GM12872 (cell line): ENCODE measurements at regions not wholly inside any gene's neighbourhood (a gene's known extent, or its start where the extent isn't known, plus 50 kb on each side); places are given as distances from the start of the nearest gene placed in this dataset.

ENCODE experiments used
- TF ChIP-seq, protein P1 (sequence below): IDR thresholded peaks from 3 replicates; pipeline ENCODE4 v1.5.1; 2011; ENCODE audit warnings: low read depth, mild to moderate bottlenecking, low read length, moderate library complexity; ENCODE audit not compliant: insufficient read depth

DNA sequence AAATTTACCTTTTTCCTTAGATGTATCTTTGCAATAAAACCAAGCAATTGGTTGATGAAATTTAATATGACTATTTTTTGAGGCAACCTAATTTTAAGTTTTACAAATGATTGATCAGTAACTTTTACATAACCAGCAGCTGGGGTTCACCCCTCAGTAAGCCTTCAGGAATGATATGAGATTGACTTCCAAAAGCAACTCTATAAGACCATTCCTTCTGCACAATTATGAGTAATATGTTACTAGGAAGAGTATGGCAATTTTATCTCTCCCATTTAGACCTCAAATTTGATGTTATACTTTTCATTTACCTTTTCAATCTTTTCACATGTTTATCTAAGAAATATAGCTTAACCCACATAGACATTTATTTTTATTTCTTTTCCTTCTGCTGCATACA is 1546.3 kb downstream of the HACE1 start:
- TF ChIP-seq, protein P1, sequence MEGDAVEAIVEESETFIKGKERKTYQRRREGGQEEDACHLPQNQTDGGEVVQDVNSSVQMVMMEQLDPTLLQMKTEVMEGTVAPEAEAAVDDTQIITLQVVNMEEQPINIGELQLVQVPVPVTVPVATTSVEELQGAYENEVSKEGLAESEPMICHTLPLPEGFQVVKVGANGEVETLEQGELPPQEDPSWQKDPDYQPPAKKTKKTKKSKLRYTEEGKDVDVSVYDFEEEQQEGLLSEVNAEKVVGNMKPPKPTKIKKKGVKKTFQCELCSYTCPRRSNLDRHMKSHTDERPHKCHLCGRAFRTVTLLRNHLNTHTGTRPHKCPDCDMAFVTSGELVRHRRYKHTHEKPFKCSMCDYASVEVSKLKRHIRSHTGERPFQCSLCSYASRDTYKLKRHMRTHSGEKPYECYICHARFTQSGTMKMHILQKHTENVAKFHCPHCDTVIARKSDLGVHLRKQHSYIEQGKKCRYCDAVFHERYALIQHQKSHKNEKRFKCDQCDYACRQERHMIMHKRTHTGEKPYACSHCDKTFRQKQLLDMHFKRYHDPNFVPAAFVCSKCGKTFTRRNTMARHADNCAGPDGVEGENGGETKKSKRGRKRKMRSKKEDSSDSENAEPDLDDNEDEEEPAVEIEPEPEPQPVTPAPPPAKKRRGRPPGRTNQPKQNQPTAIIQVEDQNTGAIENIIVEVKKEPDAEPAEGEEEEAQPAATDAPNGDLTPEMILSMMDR = no peak

- TF ChIP-seq, protein P1 = no peak
Measured at GRCh38 chr6:103284835-103285234, 1574.9 kb downstream of the HACE1 start.

GRCh38 chr6:103280417-103280816 is 1579.3 kb downstream of the HACE1 start:
- TF ChIP-seq, protein P1 = no peak

- TF ChIP-seq, protein P1 = no peak
Measured at GRCh38 chr6:103277936-103278335, 1581.8 kb downstream of the HACE1 start.

GRCh38 chr6:103273048-103273447 is 1586.7 kb downstream of the HACE1 start:
- TF ChIP-seq, protein P1 = peak; percentile 12; the same call in 1 of the 3 replicates

DNA sequence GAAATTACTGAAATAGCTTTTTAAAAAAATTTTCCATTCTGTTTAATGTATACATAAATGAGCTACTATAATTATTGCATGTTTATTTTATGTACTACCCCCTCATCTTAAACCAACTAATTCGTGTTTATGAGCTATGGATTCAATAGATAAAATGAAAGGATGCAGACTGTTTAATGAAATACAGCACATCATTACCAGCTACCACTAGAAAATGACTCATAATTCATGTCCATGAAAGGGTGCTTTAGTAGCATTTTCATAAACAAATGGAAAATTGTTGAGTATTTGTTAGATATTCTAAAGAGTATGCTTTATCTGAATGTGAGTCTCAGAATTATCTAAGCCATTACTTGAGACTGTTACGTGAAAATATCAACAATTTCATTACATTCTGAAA is 1590.1 kb downstream of the HACE1 start:
- TF ChIP-seq, protein P1 = no peak

DNA sequence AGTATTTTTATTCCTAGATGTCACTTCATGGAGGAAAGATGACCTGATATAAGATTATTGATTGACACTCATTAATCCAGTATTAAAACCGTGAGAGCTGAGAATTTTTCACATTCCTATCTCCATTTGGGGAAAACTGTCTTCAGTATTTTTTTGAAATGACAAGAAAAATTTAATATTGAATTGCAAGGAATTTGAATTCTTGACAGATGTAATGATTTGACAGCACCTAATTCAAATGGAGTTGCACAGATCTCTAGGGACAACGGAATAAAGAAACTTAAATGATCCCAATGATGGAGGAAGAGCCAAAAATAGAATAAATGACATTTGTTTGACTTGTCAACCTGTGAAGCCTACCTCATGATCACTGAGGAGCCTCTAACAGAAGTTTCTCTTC is 1591.4 kb downstream of the HACE1 start:
- TF ChIP-seq, protein P1 = no peak

DNA sequence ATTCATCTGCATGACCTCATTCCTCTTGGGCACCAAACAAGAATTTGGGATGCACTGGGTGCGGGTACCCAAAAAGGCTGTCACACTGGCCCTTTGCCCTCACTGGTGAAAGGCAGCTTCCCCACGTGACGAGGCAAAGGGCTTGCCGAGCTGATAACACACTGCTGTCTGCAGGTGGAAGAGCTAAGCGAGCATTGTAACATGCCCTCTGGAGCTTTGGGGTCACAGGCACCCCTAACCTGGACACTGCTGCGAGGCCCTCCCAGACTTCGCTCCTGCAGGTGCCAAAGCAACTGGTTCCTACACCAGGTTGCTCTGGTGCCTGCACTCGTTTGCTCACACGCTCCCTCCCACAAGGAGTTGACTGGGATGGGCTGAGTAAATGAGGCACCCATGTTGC is 1595.7 kb downstream of the HACE1 start:
- TF ChIP-seq, protein P1 = no peak
